NCI-H524 (cell line): ENCODE measurements at regions not wholly inside any gene's neighbourhood (a gene's known extent, or its start where the extent isn't known, plus 50 kb on each side); places are given as distances from the start of the nearest gene placed in this dataset.

ENCODE experiments used
- DNase-seq, 2 experiments: peaks; one replicate each; lab custom pipeline; 2025; lab: John Stamatoyannopoulos, UW

DNA sequence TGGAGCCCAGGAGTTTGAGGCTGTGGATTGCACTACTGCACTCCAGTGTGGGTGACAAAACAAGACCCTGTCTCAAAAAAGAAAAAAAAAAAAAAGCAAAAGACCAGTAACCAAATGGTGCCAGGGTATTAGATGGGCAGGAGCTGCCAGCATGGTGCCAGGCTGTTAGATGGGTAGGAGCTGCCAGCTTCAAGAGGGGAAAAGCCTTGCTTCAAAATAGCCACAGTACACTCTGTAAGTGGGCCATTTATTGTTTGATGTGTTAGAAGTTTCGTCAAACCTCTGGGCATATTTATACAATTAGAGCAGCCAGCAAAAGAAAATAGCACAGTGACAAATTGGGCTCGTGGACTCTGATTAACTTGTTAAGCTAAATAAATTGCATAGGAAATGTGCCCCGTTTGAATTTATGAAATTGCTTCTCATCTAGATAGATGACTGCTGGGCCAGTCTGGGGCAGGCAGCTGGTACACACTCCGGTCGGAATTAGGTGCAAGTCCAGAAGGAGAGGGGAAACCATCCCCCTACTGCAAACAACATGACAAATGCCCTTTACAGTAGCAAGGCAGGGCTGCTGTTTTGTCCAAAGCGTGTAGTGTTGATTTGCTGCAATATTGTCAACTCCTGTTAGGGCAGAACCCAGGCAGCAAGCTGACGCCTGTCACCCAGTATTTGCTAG, 126.3 kb upstream of the IRX3 start:
- no peak for DNase-seq

DNA sequence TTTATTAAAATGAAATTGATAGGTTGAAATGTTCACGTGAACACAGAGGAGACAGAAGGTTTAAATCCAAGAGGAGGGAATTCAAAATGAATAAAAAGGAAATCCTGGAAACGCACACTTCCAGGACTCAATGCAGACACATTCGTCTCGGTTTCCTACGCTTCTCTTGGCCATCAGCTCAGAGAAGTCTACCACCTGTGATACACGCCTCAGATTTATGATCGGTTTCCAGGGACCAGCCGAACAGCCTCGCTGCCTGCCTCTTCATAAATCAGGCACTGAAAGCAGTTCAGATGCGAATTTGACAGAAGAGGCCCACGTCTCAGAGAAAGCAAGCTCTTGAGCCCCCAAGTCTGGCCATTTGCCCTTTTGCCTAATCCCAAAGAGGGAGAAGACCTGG, 125.5 kb upstream of the IRX3 start:
- no peak for DNase-seq

DNA sequence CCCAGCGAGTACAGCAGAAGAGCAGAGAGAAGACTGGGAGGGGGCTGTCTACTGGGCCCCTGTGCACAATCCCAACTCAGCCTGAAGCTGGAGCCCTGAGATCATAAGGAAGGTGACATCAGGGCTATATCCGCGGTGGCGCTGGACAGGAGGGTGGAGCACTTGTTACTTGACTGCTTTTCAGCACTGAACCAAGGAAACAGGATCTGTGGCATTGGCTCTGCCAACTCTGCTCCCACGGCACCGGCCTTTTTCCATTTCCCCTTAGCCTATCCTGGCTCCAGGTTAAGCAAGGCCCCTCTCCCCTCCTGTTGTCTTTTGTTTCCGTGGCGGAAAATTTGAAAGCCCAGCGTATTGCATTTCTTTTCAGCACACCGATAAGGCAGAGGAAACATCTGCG, 125.0 kb upstream of the IRX3 start:
- no peak for DNase-seq

GRCh38 chr16:54409982-54410381, 123.4 kb upstream of the IRX3 start:
- no peak for DNase-seq

GRCh38 chr16:54407596-54407995, 121.0 kb upstream of the IRX3 start:
- no peak for DNase-seq

DNA sequence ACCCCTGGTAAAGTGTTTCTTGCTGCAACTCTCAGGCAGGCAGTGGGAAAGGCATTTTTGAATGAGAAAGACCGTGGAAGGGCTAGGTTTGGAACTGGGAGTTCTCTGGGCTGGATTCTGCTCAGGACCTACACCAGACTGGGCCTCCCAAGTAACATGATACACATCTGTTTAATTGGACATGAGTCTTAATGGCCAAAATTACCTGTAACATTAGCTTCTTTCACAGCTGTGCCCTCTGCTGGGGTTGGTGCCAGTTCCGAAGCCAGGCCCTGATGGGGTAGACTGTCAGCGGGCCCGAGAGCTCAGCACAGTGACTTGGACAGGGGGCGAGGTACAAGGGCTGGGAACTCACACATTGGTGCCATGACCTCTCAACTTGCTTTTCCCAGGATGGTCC, 118.9 kb upstream of the IRX3 start:
- DNase-seq = peak; percentile 7 to 52

DNA sequence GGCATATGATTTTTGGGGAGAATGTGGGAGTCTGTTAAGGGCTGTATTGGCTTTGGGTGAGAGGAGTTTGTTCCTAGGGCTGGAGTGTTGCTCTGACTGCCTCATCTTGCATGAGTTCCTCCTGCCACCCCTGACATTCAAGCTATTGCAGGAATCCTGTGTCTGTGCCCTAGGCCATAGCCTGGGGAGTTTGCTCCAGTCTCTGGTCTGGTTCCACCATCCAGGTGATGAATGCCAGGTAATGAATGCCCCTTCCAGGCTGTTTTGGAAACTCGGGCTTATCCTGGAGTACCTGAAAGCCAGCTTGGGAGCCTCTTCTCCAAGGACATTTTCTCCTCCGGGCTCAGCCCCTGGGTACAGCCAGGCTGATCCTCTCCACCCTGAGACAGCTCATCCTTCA, 117.0 kb upstream of the IRX3 start:
- no peak for DNase-seq

GRCh38 chr16:54402873-54403272, 116.3 kb upstream of the IRX3 start:
- no peak for DNase-seq

DNA sequence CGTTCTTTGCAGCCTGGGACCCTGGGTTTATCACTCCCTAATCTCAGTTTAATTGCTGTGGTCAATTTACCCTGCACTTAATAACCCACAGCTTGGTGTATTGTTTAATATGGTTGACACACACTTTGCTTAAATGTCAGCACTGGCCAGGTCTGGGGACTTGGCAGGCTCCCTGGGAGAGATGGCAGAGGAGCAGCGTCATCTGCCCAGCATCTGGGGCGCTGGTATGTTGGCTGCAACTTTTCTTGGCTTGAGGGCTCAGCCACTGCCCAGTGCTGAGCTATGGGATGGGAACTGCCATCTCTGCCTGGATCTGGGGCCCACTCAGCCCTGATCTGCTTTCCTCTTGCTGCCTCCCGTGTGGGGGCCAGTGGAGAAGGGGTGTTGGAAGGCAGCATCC, 115.7 kb upstream of the IRX3 start:
- DNase-seq = peak; percentile 16 to 53

GRCh38 chr16:54400261-54400660, 113.7 kb upstream of the IRX3 start:
- no peak for DNase-seq

DNA sequence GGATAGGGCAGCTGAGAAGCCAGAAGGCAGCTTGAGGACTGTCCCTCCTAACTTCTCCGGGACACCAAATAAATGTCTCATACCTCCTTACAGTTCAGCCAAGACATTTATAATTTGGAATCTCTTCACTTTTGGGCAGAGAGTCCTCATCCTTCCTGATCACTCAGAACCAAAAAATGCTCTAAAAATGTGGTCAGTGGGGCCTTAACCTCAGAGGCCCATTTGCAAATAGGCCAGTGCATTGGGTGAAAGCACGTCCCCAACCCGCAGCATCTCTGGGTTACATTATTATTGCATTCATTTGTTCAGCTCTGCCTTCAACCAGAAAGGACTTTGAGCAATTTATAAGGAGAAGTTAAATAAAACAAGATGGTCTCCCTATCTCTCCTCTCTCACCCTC, 112.4 kb upstream of the IRX3 start:
- DNase-seq = no peak

DNA sequence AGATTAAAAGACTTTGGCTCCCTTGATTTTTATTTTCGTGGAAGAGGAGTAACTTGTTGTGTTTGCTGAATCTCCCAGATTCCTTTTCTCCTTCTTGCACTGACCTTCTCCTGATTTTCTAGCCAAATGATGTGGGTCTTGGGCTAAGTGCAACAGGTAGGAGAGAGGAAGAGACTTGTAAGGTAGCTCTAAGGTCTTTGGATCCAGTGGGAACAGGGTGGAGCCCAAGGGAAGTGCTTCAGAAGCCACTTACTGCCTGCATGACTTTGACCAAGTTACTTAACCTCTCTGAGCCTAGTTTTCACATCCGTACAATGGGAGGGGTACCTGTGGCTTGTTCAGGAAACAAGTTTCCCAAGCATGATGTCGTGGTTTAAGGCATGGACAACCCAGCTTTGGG, 111.3 kb upstream of the IRX3 start:
- DNase-seq = no peak

DNA sequence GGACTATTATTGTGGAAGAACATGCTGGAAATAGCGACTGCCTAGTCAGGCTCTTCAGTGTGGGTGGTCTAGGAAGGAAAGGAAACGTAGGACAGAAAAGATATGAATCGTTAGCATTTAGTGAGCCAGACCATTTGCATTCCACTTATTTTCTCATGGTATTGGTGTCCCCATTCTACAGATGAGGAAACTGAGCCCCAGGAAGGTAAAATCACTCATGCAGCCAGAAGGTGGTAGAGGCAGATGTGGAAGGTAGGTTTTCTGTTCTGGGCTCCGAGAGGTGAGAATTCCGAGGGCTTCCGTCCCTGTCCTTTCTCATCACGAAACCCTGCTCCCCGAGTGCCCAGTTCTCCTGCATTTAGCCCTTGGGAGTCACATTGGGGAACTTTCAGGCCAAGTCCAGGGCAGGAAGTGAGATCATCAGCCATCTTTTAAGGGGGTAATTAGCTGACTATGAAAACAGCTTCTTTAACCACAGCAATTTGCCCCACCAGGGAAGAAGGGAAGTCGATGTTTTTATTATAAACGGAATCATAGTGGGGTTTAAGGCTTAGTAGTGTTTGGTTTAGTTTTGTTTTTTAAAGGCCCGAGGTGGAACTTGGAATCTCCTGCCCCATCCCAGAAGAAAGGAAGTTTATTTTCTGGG, 110.7 kb upstream of the IRX3 start:
- DNase-seq = no peak

- no peak for DNase-seq
Measured at GRCh38 chr16:54389836-54390494, 103.4 kb upstream of the IRX3 start.

- no peak for DNase-seq
Measured at GRCh38 chr16:54385141-54385540, 98.6 kb upstream of the IRX3 start.

DNA sequence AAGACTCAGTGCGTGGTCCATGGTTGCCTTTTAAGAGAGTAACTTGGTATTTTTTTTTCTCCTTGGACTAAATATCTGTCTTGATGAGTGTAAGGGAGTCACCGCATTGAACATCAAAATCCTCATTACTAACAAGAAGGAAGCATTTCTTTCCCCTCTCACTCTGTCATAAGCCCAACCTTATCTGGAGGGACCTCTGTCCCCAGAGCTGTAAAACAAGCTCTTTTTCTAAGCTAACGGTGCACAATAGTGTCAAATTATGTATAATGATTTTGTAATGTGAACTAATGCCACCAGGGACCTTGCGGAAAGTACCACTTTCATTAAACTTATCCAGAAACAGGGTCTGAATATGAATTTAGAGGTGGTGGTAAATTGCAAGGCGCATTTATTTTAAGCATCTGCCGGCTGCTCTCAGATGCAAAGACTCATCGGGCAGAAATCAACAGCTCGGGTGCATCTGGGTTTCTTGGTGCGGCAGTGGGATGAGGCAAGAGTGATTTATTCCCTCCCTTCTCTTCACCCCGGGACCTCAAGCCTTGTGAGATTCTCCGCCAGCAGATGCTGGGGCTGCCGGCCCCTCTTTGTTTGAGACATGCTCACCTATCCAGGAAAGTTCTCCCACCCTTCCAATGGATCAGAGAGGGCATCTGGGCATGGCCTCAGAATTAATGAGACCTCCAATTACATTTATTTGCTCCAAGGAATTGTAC, 95.2 kb upstream of the IRX3 start:
- DNase-seq = no peak

- DNase-seq = no peak
Measured at GRCh38 chr16:54375071-54375470, 88.5 kb upstream of the IRX3 start.

- DNase-seq = no peak
Measured at GRCh38 chr16:54373534-54374520, 87.2 kb upstream of the IRX3 start.

DNA sequence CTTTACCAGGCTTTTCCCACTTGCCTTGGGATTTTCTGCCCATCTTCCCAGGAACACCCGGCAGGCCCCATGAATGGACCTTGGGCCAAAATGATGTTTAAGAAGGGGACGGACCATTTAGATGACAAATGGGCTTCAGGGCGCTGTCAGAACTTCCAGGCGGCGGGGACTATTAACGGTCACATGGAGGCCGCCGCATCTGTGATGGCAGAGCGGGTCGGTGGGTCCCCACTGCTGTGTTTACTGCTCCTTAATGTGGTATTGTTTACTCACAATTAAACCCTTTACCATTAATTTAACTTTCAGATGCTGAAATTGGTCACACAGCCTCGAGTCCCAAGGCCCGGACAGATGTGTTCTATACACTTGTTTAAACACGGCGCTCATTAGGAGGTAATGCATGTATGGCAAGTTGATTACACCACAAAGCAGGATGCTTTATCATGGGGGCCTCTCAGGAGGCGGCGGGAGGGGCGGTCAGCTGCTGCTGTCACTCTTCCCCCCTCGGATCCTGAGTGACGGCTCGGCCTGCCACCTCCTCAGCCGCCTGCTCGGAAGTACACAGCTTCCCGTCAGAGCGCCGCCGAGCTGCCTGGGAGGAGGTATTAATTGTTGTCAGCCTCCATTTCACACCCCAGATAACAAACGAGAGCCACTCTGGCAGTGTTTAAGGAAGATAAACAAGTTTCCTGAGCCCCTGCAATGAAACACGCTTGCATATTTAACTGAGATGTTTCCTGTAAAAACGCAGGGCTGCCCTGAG, 83.9 kb upstream of the IRX3 start:
- DNase-seq = peak; percentile 83 to 90

DNA sequence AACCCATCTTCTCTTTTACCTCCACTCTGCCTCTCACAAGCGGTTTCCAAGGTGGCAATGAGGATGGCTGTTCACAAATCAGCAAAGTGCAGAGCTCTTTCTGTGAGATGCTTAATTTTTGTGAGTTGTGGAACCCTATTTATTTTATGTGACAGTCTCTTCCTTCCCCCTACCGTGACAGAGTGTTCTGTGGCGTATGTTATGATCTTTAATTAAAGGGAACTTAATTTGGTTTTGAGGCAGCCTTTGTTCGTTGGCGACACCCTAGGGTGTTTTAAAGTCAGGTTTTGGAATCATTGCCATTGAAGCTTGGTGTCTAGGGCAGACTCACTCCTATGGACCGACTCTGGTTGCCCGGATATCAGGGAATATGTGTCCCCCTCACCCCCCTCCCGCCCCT, 83.3 kb upstream of the IRX3 start:
- DNase-seq = no peak

DNA sequence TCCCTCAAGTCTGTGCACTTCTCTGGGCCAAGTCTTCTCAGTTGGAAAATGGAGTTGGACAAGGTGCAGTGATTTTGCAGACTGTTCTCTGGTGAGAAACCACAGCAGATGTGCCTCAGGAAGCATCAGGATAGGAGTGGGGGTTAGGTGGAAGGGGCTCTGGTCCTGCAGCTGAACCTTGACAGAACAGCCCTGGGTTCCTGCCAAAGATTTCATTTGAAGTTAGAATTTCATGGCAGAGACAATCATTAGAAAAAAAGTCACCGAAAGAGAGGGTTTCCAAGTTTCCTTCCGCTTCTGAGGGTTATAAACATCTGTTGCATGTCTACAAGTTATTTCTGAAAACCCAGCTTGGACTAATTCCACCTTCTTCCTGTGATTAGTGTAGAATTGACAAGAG, 80.4 kb upstream of the IRX3 start:
- DNase-seq = no peak
